Osteoblast (primary cell): ENCODE measurements at regions not wholly inside any gene's neighbourhood (a gene's known extent, or its start where the extent isn't known, plus 50 kb on each side); places are given as distances from the start of the nearest gene placed in this dataset.

Experiments
- DNase-seq: peaks from one replicate; pipeline ENCODE4 v3.0.0; 2011; ENCODE audit warnings: low spot score, mixed read lengths; ENCODE audit not compliant: insufficient read length; ENCODE audit errors: missing footprints
- H2AFZ ChIP-seq: 2 replicates; pipeline ENCODE4 v1.6.0; 2011; ENCODE audit warnings: mild to moderate bottlenecking, low read length
- H3K27ac ChIP-seq: 2 replicates; pipeline ENCODE4 v1.5.1; 2011; ENCODE audit warnings: mild to moderate bottlenecking, low read depth, low read length, moderate library complexity
- H3K27me3 ChIP-seq: 2 replicates; pipeline ENCODE4 v1.6.0; 2012; ENCODE audit warnings: mild to moderate bottlenecking, control low read depth, inconsistent platforms, low read length, moderate library complexity; ENCODE audit not compliant: insufficient read depth
- H3K36me3 ChIP-seq: 2 replicates; pipeline ENCODE4 v1.5.1; 2011; ENCODE audit warnings: mild to moderate bottlenecking, low read length, control low read depth, moderate library complexity; ENCODE audit not compliant: insufficient read depth
- H3K4me1 ChIP-seq: 2 replicates; pipeline ENCODE4 v1.5.1; 2011; ENCODE audit warnings: mild to moderate bottlenecking, low read length, control low read depth, moderate library complexity; ENCODE audit not compliant: insufficient read depth
- H3K4me2 ChIP-seq: 2 replicates; pipeline ENCODE4 v1.6.0; 2011; ENCODE audit warnings: mild to moderate bottlenecking, low read length; ENCODE audit not compliant: insufficient read depth
- H3K4me3 ChIP-seq: fragments of 200-600 bp; sonication (generic); 3 replicates; pipeline ENCODE4 v1.5.1; 2012; ENCODE audit warnings: mild to moderate bottlenecking, low read length, inconsistent platforms; ENCODE audit not compliant: insufficient read depth
- H3K79me2 ChIP-seq: 2 replicates; pipeline ENCODE4 v1.6.0; 2012; ENCODE audit warnings: mild to moderate bottlenecking, low read length, control low read depth, inconsistent platforms; ENCODE audit not compliant: insufficient read depth
- H3K9me3 ChIP-seq: 2 replicates; pipeline ENCODE4 v1.5.1; 2011; ENCODE audit warnings: low read depth, low read length, control low read depth
- H4K20me1 ChIP-seq: 2 replicates; pipeline ENCODE4 v1.6.0; 2012; ENCODE audit warnings: mild to moderate bottlenecking, low read length, control low read depth; ENCODE audit not compliant: insufficient read depth
- CTCF ChIP-seq: IDR thresholded peaks from 2 replicates; pipeline ENCODE4 v1.5.1; 2011; ENCODE audit warnings: mild to moderate bottlenecking, low read depth, low read length, moderate library complexity; ENCODE audit errors: extremely low read depth

GRCh38 chr11:70019576-70020011, 58.5 kb upstream of the ANO1 start:
- Histone ChIP-seq H3K9me3 (no peaks in the 10 kb centered on the region), H2AFZ (peak overlapping the region; percentile 50), H3K4me1 (peaks cover 30% of the 10 kb centered on the region), H3K27me3 (no peaks in the 10 kb centered on the region), H3K4me2 (peak overlapping the region; percentile 8), H3K4me3 (no peak overlapping the region), H3K27ac (peak overlapping the region; percentile 87), H3K36me3 (no peaks in the 10 kb centered on the region), H4K20me1 (no peaks in the 10 kb centered on the region), H3K79me2 (no peaks in the 10 kb centered on the region)
- DNase-seq: peak; percentile 87
- TF ChIP-seq CTCF: no peak

- Histone ChIP-seq H4K20me1 (no peaks in the 10 kb centered on the region), H3K27me3 (no peaks in the 10 kb centered on the region), H3K4me3 (no peak overlapping the region), H3K9me3 (no peaks in the 10 kb centered on the region), H3K36me3 (no peaks in the 10 kb centered on the region), H3K4me1 (peaks cover 30% of the 10 kb centered on the region), H2AFZ (no peak overlapping the region), H3K4me2 (no peak overlapping the region), H3K27ac (peak overlapping the region; percentile 87), H3K79me2 (no peaks in the 10 kb centered on the region)
- TF ChIP-seq CTCF: no peak
- DNase-seq: no peak
Observed at GRCh38 chr11:70020336-70021214, 57.5 kb upstream of the ANO1 start.

GRCh38 chr11:70021586-70021985, 56.5 kb upstream of the ANO1 start:
- H3K4me1 ChIP-seq: peaks cover 27% of the 10 kb centered on the region
- no peak overlapping the region for H3K4me3 ChIP-seq
- H3K27ac ChIP-seq: no peak overlapping the region
- no peaks in the 10 kb centered on the region for H4K20me1 ChIP-seq
- TF ChIP-seq CTCF: no peak
- H3K27me3 ChIP-seq: no peaks in the 10 kb centered on the region
- H2AFZ ChIP-seq: no peak overlapping the region
- H3K79me2 ChIP-seq: no peaks in the 10 kb centered on the region
- DNase-seq: no peak
- no peaks in the 10 kb centered on the region for H3K9me3 ChIP-seq
- H3K36me3 ChIP-seq: no peaks in the 10 kb centered on the region
- no peak overlapping the region for H3K4me2 ChIP-seq

GRCh38 chr11:70024036-70024772, 53.9 kb upstream of the ANO1 start:
- no peaks in the 10 kb centered on the region for H3K79me2 ChIP-seq
- H3K4me1 ChIP-seq: peaks cover 14% of the 10 kb centered on the region
- no peak overlapping the region for H2AFZ ChIP-seq
- TF ChIP-seq CTCF: no peak
- H3K36me3 ChIP-seq: no peaks in the 10 kb centered on the region
- no peak overlapping the region for H3K4me3 ChIP-seq
- no peaks in the 10 kb centered on the region for H3K9me3 ChIP-seq
- DNase-seq: no peak
- no peak overlapping the region for H3K27ac ChIP-seq
- H3K4me2 ChIP-seq: no peak overlapping the region
- no peaks in the 10 kb centered on the region for H4K20me1 ChIP-seq
- H3K27me3 ChIP-seq: no peaks in the 10 kb centered on the region
